HepG2 (cell line): ENCODE measurements at regions not wholly inside any gene's neighbourhood (a gene's known extent, or its start where the extent isn't known, plus 50 kb on each side); places are given as distances from the start of the nearest gene placed in this dataset.

Source experiments
- BHLHE40 ChIP-seq: IDR thresholded peaks from 2 replicates; pipeline ENCODE4 v1.6.1; 2011; ENCODE audit warnings: low read length, improper control_type of control experiment
- BRCA1 ChIP-seq: sonication (generic); formaldehyde crosslinking; IDR thresholded peaks from 2 replicates; pipeline ENCODE4 v1.4.0; 2020; ENCODE audit warnings: missing genetic modification reagents
- CTCF ChIP-seq: sonication (generic); formaldehyde crosslinking; IDR thresholded peaks from 2 replicates; pipeline ENCODE4 v1.5.0; 2020; ENCODE audit warnings: mild to moderate bottlenecking, missing genetic modification reagents, moderate library complexity
- DNMT3B ChIP-seq: conservative IDR thresholded peaks from 2 replicates; pipeline ENCODE4 v1.6.1; 2016; ENCODE audit warnings: missing biosample characterization, control low read depth
- KIAA2018 ChIP-seq: sonication (generic); formaldehyde crosslinking; IDR thresholded peaks from 2 replicates; pipeline ENCODE4 v1.5.0; 2020; ENCODE audit warnings: mild to moderate bottlenecking, missing genetic modification reagents, borderline replicate concordance
- MAX ChIP-seq: IDR thresholded peaks from 2 replicates; pipeline ENCODE4 v1.6.1; 2012; ENCODE audit warnings: inconsistent platforms
- NCOA5 ChIP-seq: sonication (generic); formaldehyde crosslinking; IDR thresholded peaks from 2 replicates; pipeline ENCODE4 v1.4.0; 2020; ENCODE audit warnings: missing genetic modification reagents
- PRDM4 ChIP-seq: sonication (generic); formaldehyde crosslinking; IDR thresholded peaks from 2 replicates; pipeline ENCODE4 v1.9.0; 2021; ENCODE audit warnings: missing genetic modification reagents, borderline replicate concordance
- RXRA ChIP-seq: sonication (generic); formaldehyde crosslinking; IDR thresholded peaks from 2 replicates; pipeline ENCODE4 v1.5.1; 2020; ENCODE audit warnings: missing genetic modification reagents
- TOPORS ChIP-seq: sonication (generic); formaldehyde crosslinking; IDR thresholded peaks from 2 replicates; pipeline ENCODE4 v1.8.0; 2023; ENCODE audit warnings: mild to moderate bottlenecking, missing genetic modification reagents
- ZNF18 ChIP-seq: sonication (generic); formaldehyde crosslinking; IDR thresholded peaks from 2 replicates; pipeline ENCODE4 v1.8.0; 2022; ENCODE audit warnings: mild to moderate bottlenecking, missing genetic modification reagents; ENCODE audit not compliant: insufficient replicate concordance
- ZNF30 ChIP-seq: sonication (generic); formaldehyde crosslinking; IDR thresholded peaks from 2 replicates; pipeline ENCODE4 v1.5.0; 2020; ENCODE audit warnings: mild to moderate bottlenecking, missing genetic modification reagents
- ZNF513 ChIP-seq: sonication (generic); formaldehyde crosslinking; conservative IDR thresholded peaks from 2 replicates; pipeline ENCODE4 v1.5.0; 2020; ENCODE audit warnings: missing genetic modification reagents

GRCh38 chr2:145752091-145752806 is 1232.3 kb upstream of the ZEB2 start (continued):
- no peak for TF ChIP-seq ZNF18 (CRISPR knock-in tag)
- no peak for TF ChIP-seq NCOA5
- peak; percentile 28; the same call in 1 of the 2 replicates for TF ChIP-seq BHLHE40
- TF ChIP-seq DNMT3B (CRISPR knock-in tag) = 0 out of 2 replicates have a peak, but pooled peaks have one; percentile 52
- no peak for TF ChIP-seq ZNF30 (CRISPR knock-in tag)
- TF ChIP-seq RXRA (CRISPR knock-in tag) = no peak
- TF ChIP-seq KIAA2018 (CRISPR knock-in tag) = no peak
- no peak for TF ChIP-seq PRDM4 (CRISPR knock-in tag)
- TF ChIP-seq BRCA1 (CRISPR knock-in tag) = no peak
- TF ChIP-seq CTCF (CRISPR knock-in tag) = peak; percentile 88
- peak; percentile 33; the same call in 1 of the 2 replicates for TF ChIP-seq MAX
- TF ChIP-seq TOPORS (CRISPR knock-in tag) = no peak
- TF ChIP-seq ZNF513 (CRISPR knock-in tag) = no peak
